ENCODE measurements at regions not wholly inside any gene's neighbourhood (a gene's known extent, or its start where the extent isn't known, plus 50 kb on each side); places are given as distances from the start of the nearest gene placed in this dataset.

- WGBS (ENCODE audit: insufficient coverage, low coverage, missing lambda C conversion rate), result 6% methylated on average over 1 of the region's 1 CpG
- Histone ChIP-seq H3K9me1 (ENCODE audit: control insufficient read depth, insufficient read depth, low read length) (no peaks in the 10 kb centered on the region), H3K9ac (ENCODE audit: insufficient read depth in 1 of 2, low read depth in 2 of 2, low read length in 2 of 2) (no peak overlapping the region), H3K79me2 (ENCODE audit: control insufficient read depth, insufficient read depth, low read length) (no peaks in the 10 kb centered on the region), H3K4me2 (ENCODE audit: insufficient read depth, low read length) (no peak overlapping the region), H3K27ac (ENCODE audit: extremely low read depth, low read depth, low read length) (no peak overlapping the region), H3K9me3 (replicated peaks; ENCODE audit: control insufficient read depth, insufficient read depth, low read depth, low read length) (no peaks in the 10 kb centered on the region; the same call in 1 of the 2 replicates), H3K27me3 (ENCODE audit: control insufficient read depth in 2 of 2, insufficient read depth in 2 of 2, low read length in 2 of 2) (no peaks in the 10 kb centered on the region), H3K4me1 (replicated peaks in 1 of 2; ENCODE audit: control insufficient read depth in 2 of 2, insufficient read depth in 2 of 2, low read length in 2 of 2) (no peaks in the 10 kb centered on the region), H2AFZ (ENCODE audit: low read depth, low read length) (no peak overlapping the region), H3K36me3 (ENCODE audit: control insufficient read depth, insufficient read depth, low read length) (no peaks in the 10 kb centered on the region), H4K20me1 (replicated peaks; ENCODE audit: control insufficient read depth, insufficient read depth, low read length) (no peaks in the 10 kb centered on the region), H3K4me3 (no peak overlapping the region)
- ATAC-seq (no peak), DNase-seq (ENCODE audit: extremely low read depth in 1 of 4, low spot score in 3 of 4) (no peak), FAIRE-seq (no peak)
- CTCF ChIA-PET (ENCODE audit: low intra/inter-chr PET ratio), result no interaction called here
- TF ChIP-seq THRAP3 (IDR thresholded peaks at IDR 0.05; ENCODE audit: borderline replicate concordance), result no peak
- TF ChIP-seq PATZ1 (CRISPR knock-in tag; IDR thresholded peaks at IDR 0.05; ENCODE audit: borderline replicate concordance), result no peak
- peak; percentile 44 for TF ChIP-seq RBM25 (IDR thresholded peaks at IDR 0.05; ENCODE audit: low read depth, low read length, severe bottlenecking)
- peak; percentile 59 for TF ChIP-seq ZNF146 (CRISPR knock-in tag; IDR thresholded peaks at IDR 0.05; ENCODE audit: unreplicated experiment)
- intact Hi-C loops (cut with micrococcal nuclease) (no loop called here), in situ Hi-C loops (cut with MboI) (no loop called here)
- BruUV-seq (replicated peaks), result no TSS peak
- POLR2A ChIA-PET, result no interaction called here
Measured at GRCh38 chr1:193831465-193831864, 645.1 kb upstream of the B3GALT2 start.

- WGBS (ENCODE audit: insufficient coverage, low coverage, missing lambda C conversion rate), result 0% methylated on average over 1 of the region's 1 CpG
- H3K79me2 ChIP-seq (ENCODE audit: control insufficient read depth, insufficient read depth, low read length), result no peaks in the 10 kb centered on the region
- TF ChIP-seq CEBPG (CRISPR knock-in tag; IDR thresholded peaks at IDR 0.05), result no peak
- TF ChIP-seq CEBPG (tag; conservative IDR thresholded peaks at IDR 0.05 in 1 of 2, IDR thresholded peaks at IDR 0.05 in 1 of 2), result no peak
- TF ChIP-seq E2F3 (CRISPR knock-in tag; IDR thresholded peaks at IDR 0.05), result no peak
- TF ChIP-seq ZNF431 (CRISPR knock-in tag; IDR thresholded peaks at IDR 0.05), result no peak
- no peak for TF ChIP-seq ZNF561 (CRISPR knock-in tag; conservative IDR thresholded peaks at IDR 0.05)
- TF ChIP-seq STAT5B (CRISPR knock-in tag; IDR thresholded peaks at IDR 0.05), result no peak
- TF ChIP-seq ZBTB5 (IDR thresholded peaks at IDR 0.05), result no peak
- TF ChIP-seq CHCHD3 (CRISPR knock-in tag; IDR thresholded peaks at IDR 0.05), result no peak
- no peak for TF ChIP-seq SNIP1 (IDR thresholded peaks at IDR 0.05; ENCODE audit: low read depth)
- TF ChIP-seq ZNF586 (CRISPR knock-in tag; conservative IDR thresholded peaks at IDR 0.05), result no peak
- no peak for TF ChIP-seq CHD2 (IDR thresholded peaks at IDR 0.05; ENCODE audit: low read depth, low read length)
Measured at GRCh38 chr1:193827516-193827915, 641.1 kb upstream of the B3GALT2 start.

More at GRCh38 chr1:193827516-193827915, 641.1 kb upstream of the B3GALT2 start:
- no peaks in the 10 kb centered on the region; the same call in 1 of the 2 replicates for H3K9me3 ChIP-seq (replicated peaks; ENCODE audit: control insufficient read depth, insufficient read depth, low read depth, low read length)
- POLR2A ChIA-PET, result no interaction called here
- in situ Hi-C loops (cut with MboI) (no loop called here), intact Hi-C loops (cut with micrococcal nuclease) (no loop called here)
- no peak overlapping the region for H3K4me3 ChIP-seq
- DNase-seq (ENCODE audit: extremely low read depth in 1 of 4, low spot score in 3 of 4), result no peak
- H3K4me1 ChIP-seq (replicated peaks in 1 of 2; ENCODE audit: control insufficient read depth in 2 of 2, insufficient read depth in 2 of 2, low read length in 2 of 2), result no peaks in the 10 kb centered on the region
- no peak for ATAC-seq
- no peaks in the 10 kb centered on the region for H3K27me3 ChIP-seq (ENCODE audit: control insufficient read depth in 2 of 2, insufficient read depth in 2 of 2, low read length in 2 of 2)
- no peak overlapping the region for H3K4me2 ChIP-seq (ENCODE audit: insufficient read depth, low read length)
- no peak overlapping the region for H3K9ac ChIP-seq (ENCODE audit: insufficient read depth in 1 of 2, low read depth in 2 of 2, low read length in 2 of 2)
- no peaks in the 10 kb centered on the region for H3K36me3 ChIP-seq (ENCODE audit: control insufficient read depth, insufficient read depth, low read length)
- CTCF ChIA-PET (ENCODE audit: low intra/inter-chr PET ratio), result no interaction called here
- no peaks in the 10 kb centered on the region for H4K20me1 ChIP-seq (replicated peaks; ENCODE audit: control insufficient read depth, insufficient read depth, low read length)
- no peaks in the 10 kb centered on the region for H3K9me1 ChIP-seq (ENCODE audit: control insufficient read depth, insufficient read depth, low read length)
- H3K27ac ChIP-seq (ENCODE audit: extremely low read depth, low read depth, low read length), result no peak overlapping the region
- FAIRE-seq, result no peak
- no TSS peak for BruUV-seq (replicated peaks)
- no peak overlapping the region for H2AFZ ChIP-seq (ENCODE audit: low read depth, low read length)

All from K562 (cell line).